Thoracic aorta (tissue), 2 donors: ENCODE measurements at regions not wholly inside any gene's neighbourhood (a gene's known extent, or its start where the extent isn't known, plus 50 kb on each side); places are given as distances from the start of the nearest gene placed in this dataset.

Source experiments
- ATAC-seq: fragments of 150-250 bp; one replicate; pipeline ENCODE4 v1.8.0; 2017; ENCODE audit warnings: low read depth; ENCODE audit not compliant: insufficient number of reproducible peaks, low FRiP score
- DNase-seq: peaks from one replicate; pipeline ENCODE4 v3.0.0-alpha.2; 2020; ENCODE audit warnings: low spot score
- H3K27ac ChIP-seq, 2 donors: fragments of 200-600 bp; sonication (generic); 1 replicate in 1 of 2; 2 replicates in 1 of 2; pipeline ENCODE4 v1.5.1; 2016; ENCODE audit warnings: mild to moderate bottlenecking in 2 of 2, moderate library complexity in 2 of 2
- H3K27me3 ChIP-seq: fragments of 200-600 bp; sonication (generic); replicated peaks from 2 replicates; pipeline ENCODE4 v1.6.0; 2016; ENCODE audit warnings: mild to moderate bottlenecking; ENCODE audit not compliant: insufficient read depth
- H3K36me3 ChIP-seq: fragments of 200-600 bp; sonication (generic); one replicate; pipeline ENCODE4 v1.5.1; 2016
- H3K4me1 ChIP-seq, 2 donors: fragments of 200-600 bp; sonication (generic); 1 replicate in 1 of 2; 2 replicates in 1 of 2; pipeline versions ENCODE4 v1.5.1 to v1.6.0; 2016; ENCODE audit warnings: low read depth in 2 of 2, mild to moderate bottlenecking in 1 of 2; ENCODE audit not compliant: control insufficient read depth in 1 of 2
- H3K4me3 ChIP-seq: fragments of 200-600 bp; sonication (generic); 2 replicates; pipeline ENCODE4 v1.5.1; 2016; ENCODE audit warnings: mild to moderate bottlenecking
- H3K9me3 ChIP-seq: fragments of 200-600 bp; sonication (generic); 2 replicates; pipeline ENCODE4 v1.5.1; 2016
- CTCF ChIP-seq: fragments of 200-600 bp; sonication (generic); IDR thresholded peaks from one replicate; pipeline ENCODE4 v1.5.1; 2019; ENCODE audit warnings: antibody characterized with exemption

- TF ChIP-seq CTCF: no peak
- Histone ChIP-seq H3K9me3 (no peaks in the 10 kb centered on the region), H3K36me3 (no peaks in the 10 kb centered on the region), H3K4me1 (no peaks in the 10 kb centered on the region), H3K4me3 (no peak overlapping the region), H3K27ac (no peak overlapping the region), H3K27me3 (no peaks in the 10 kb centered on the region)
- no peak for DNase-seq
- no peak for ATAC-seq
Observed at GRCh38 chr5:52497133-52497693, 290.5 kb upstream of the ITGA1 start.

GRCh38 chr5:52498607-52499006 is 289.1 kb upstream of the ITGA1 start:
- H3K4me1 ChIP-seq: no peaks in the 10 kb centered on the region
- no peak overlapping the region for H3K27ac ChIP-seq
- no peaks in the 10 kb centered on the region for H3K9me3 ChIP-seq
- no peaks in the 10 kb centered on the region for H3K36me3 ChIP-seq
- H3K27me3 ChIP-seq: no peaks in the 10 kb centered on the region
- no peak for TF ChIP-seq CTCF
- no peak for ATAC-seq
- H3K4me3 ChIP-seq: no peak overlapping the region
- no peak for DNase-seq

- Histone ChIP-seq H3K4me1 (no peaks in the 10 kb centered on the region), H3K27ac (no peak overlapping the region), H3K9me3 (no peaks in the 10 kb centered on the region), H3K36me3 (no peaks in the 10 kb centered on the region), H3K4me3 (no peak overlapping the region), H3K27me3 (no peaks in the 10 kb centered on the region)
- DNase-seq (no peak), ATAC-seq (no peak)
- TF ChIP-seq CTCF: no peak
Observed at GRCh38 chr5:52502460-52502999, 285.2 kb upstream of the ITGA1 start.

- TF ChIP-seq CTCF: no peak
- no peak for ATAC-seq
- no peaks in the 10 kb centered on the region for H3K27me3 ChIP-seq
Observed at GRCh38 chr5:52504584-52505240, 283.0 kb upstream of the ITGA1 start.

GRCh38 chr5:52517667-52518066 is 270.0 kb upstream of the ITGA1 start:
- Histone ChIP-seq H3K36me3 (no peaks in the 10 kb centered on the region), H3K4me1 (no peaks in the 10 kb centered on the region), H3K4me3 (no peak overlapping the region), H3K27me3 (no peaks in the 10 kb centered on the region), H3K27ac (no peak overlapping the region), H3K9me3 (no peaks in the 10 kb centered on the region)
- DNase-seq: no peak
- no peak for ATAC-seq
- no peak for TF ChIP-seq CTCF

More at GRCh38 chr5:52504584-52505240, 283.0 kb upstream of the ITGA1 start:
- H3K4me1 ChIP-seq: no peaks in the 10 kb centered on the region
- no peak overlapping the region for H3K27ac ChIP-seq
- H3K36me3 ChIP-seq: no peaks in the 10 kb centered on the region
- H3K4me3 ChIP-seq: no peak overlapping the region
- DNase-seq: no peak
- H3K9me3 ChIP-seq: no peaks in the 10 kb centered on the region
